SH-SY5Y (cell line): ENCODE measurements at regions not wholly inside any gene's neighbourhood (a gene's known extent, or its start where the extent isn't known, plus 50 kb on each side); places are given as distances from the start of the nearest gene placed in this dataset.

Experiments used
- GATA2 ChIP-seq: IDR thresholded peaks from 2 replicates; pipeline ENCODE4 v1.6.1; 2011; ENCODE audit warnings: mild to moderate bottlenecking, low read depth, low read length
- GATA3 ChIP-seq: IDR thresholded peaks from 2 replicates; pipeline ENCODE4 v1.6.1; 2011; ENCODE audit warnings: low read depth, mild to moderate bottlenecking, low read length, moderate library complexity

DNA sequence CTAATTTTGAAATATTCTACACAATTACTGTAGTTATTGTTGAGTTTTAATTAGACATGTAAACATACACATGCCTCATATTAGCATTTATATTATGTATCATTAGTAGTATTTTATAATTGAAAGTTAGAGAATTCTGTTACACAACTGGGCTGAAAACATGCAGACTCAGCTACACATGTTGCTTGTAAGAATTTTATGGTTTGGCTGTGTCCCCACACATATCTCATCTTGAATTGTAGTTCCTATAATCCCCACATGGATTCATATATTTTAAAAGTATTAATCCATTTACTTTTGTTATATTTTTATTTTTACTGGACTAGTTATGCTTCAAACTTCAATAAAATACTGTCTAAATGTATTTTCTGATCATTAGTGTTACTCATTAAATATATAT is 2075.3 kb upstream of the C9orf72 start:
- TF ChIP-seq GATA3 (no peak), GATA2 (no peak)

DNA sequence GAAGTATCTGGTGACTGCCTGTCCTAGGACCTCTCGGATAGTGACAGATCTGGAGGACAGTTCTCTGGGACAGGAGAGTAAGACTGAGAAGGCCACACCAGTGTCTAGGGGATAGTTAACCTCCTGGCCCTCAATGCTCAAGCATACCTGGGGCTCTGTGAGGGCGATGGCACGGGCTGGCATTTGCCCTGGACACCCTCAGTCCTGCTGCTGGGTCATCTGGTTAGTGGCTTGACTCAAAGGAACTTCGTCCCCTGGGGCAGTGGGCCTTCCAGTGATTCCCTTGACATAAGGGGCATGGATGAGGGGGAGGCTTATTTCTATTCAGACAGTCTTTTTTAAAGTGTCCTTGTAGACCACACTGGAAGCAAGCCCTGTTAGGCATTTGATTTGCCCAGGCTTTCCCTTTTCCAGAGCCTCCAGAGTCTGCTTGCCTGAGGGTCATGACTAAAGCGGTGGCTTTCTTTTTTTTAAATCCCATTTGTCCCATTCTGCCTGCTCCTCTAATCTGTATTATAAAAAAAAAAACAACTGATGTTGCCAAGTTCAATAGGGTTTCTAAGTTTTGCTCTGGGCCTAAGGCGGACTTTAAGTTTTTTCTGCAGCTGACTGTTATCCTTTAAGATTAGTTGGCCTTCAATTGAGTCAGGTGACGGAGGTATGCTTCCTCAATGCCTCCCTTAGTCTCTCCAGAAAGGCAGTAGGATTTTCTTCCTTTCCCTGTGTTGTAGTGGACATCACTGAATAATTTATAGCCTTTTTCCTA is 2083.5 kb upstream of the C9orf72 start:
- no peak for TF ChIP-seq GATA2
- TF ChIP-seq GATA3, result no peak

DNA sequence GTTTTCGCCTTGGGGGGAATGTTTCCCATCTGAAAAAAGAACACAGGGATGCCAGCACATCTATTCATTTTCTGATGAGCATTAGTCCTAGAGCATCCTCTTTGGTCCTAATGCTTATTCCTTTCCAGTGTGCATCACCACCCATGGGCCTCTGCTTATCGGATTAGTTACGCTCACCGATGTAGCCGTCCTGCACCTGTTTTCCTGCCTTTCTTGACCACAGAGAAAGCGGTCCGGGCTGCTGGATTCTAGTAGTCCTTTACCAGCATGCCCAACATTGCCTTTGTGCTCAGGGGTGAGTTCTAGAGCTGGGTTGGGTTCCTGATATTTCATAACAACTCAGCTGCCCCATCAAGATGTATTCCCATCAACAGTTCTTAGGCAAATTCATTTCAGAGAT is 2084.5 kb upstream of the C9orf72 start:
- TF ChIP-seq GATA3 (no peak), GATA2 (no peak)

DNA sequence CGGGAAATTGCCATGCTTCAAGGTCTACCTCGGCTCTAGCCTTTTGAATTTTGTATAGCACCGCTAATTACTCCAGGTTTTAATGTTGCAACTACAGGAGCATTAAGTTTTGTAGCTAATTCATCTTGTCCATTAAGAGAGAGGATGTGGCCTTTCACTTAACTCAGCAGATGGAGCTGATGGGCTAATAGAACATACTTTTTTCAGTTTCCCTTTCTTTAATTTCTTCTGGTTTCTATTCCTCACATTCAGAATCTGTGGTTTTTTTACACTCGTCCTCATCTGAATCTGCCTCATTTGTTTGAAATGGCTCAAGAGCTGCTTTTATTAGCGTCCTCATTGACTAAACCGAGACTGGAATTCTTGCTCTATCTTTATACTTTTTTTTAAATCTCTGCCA is 2085.7 kb upstream of the C9orf72 start:
- TF ChIP-seq GATA3 (no peak), GATA2 (no peak)

DNA sequence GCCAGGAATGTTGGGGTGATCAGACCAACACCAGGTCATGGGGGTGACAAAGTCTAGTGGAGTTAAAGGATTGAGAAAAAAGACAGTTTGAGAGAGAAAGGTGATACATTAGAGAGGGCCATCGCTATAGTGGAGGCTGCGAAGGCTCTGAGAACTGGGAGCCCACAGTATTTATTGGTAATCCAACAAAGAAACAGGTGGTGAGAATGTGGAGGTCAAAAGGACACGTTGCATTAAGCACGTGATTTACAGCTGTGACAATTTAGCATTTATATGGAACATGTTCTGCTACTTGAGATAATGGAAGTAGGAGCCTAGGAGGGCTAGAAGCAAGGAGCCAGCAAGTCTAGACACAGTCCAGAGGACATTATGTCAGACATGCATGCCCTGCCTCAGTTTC is 2086.5 kb upstream of the C9orf72 start:
- no peak for TF ChIP-seq GATA3
- TF ChIP-seq GATA2, result no peak

- TF ChIP-seq GATA3, result no peak
- TF ChIP-seq GATA2, result no peak
Observed at GRCh38 chr9:29668732-29669131, 2095.5 kb upstream of the C9orf72 start.

GRCh38 chr9:29669613-29670012 is 2096.3 kb upstream of the C9orf72 start:
- TF ChIP-seq GATA2 (no peak), GATA3 (no peak)

DNA sequence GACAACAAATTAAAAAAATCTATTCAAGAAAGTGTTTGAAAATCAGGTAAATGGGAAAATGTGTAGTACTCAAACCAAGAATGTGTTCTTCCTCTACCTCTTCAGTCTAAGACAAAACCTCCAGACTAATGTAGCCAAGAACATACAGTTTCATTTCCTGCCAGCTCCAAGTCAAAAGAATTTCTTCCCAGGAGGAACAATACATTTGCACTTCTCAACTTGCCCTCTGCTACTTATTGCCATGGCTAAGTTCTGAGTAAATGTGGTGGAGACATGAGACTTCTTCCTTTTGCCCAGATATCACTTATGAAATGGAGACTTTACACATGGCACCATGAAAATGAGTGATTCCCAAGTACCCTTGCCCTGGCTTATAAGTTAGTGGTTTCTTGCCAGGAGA is 2112.2 kb upstream of the C9orf72 start:
- TF ChIP-seq GATA3 (no peak), GATA2 (no peak)

DNA sequence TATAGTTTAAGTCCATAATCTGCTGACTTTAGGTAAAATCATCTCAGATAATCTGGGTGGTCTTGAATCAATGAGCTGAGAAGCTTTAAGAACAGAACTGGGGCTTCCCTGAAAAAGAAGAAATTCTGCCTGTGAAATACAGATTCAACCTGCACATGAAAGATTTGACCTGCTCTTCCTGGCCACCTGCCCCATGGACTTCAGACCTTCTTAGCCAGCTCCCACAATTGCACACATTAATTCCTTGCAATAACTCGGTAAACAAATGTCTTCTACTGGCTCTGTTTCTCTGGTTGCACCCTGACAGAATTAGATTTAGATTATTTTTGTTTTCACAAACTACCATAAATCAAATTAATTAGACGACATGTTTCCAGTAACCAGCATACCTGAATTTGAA is 2117.9 kb upstream of the C9orf72 start:
- TF ChIP-seq GATA3 (no peak), GATA2 (no peak)

- TF ChIP-seq GATA3 (no peak), GATA2 (no peak)
Observed at GRCh38 chr9:29691758-29692407, 2118.6 kb upstream of the C9orf72 start.

GRCh38 chr9:29697011-29697410 is 2123.7 kb upstream of the C9orf72 start:
- TF ChIP-seq GATA2 (no peak), GATA3 (no peak)

DNA sequence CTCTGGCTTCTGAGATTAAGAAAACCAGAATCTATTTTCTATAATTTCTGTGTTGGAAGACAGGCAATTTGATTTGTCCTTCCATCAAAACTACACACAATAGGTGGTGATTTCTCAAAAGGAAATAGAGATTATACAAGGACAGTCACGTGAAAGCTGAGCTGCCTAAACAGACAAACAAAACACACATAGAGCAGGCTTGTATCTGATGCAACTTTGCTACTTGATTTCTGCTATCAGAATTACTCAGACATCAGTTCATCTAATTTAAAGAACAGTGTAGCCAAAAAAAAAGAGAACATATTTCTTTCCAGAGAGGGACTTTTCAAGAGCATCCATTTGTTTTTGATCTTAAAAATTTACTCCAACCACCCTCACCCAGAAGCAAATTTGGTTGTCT is 2128.3 kb upstream of the C9orf72 start:
- TF ChIP-seq GATA2 (no peak), GATA3 (no peak)

DNA sequence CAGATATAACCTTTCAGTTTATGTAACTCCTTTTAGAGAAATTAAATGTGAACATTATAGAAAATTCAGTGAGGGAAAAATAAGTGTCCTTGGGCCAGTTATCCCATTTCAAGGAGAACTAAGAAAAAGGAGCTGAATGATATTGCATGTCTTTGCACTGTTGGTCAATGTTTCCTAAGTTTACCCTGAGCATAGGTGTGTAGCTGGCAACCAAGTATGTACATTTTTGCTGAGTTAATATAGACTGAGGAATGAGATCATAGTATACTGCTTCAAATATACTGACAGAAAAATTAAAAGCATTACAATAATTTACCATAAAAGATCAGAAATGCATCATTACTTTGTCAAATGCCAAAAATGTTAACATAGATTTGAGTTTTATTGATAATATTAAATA is 2128.7 kb upstream of the C9orf72 start:
- TF ChIP-seq GATA2 (no peak), GATA3 (no peak)

GRCh38 chr9:29714860-29715259 is 2141.6 kb upstream of the C9orf72 start:
- no peak for TF ChIP-seq GATA3
- no peak for TF ChIP-seq GATA2

GRCh38 chr9:29717631-29718030 is 2144.3 kb upstream of the C9orf72 start:
- TF ChIP-seq GATA2, result no peak
- no peak for TF ChIP-seq GATA3
